ENCODE measurements at regions not wholly inside any gene's neighbourhood (a gene's known extent, or its start where the extent isn't known, plus 50 kb on each side); places are given as distances from the start of the nearest gene placed in this dataset.

DNA sequence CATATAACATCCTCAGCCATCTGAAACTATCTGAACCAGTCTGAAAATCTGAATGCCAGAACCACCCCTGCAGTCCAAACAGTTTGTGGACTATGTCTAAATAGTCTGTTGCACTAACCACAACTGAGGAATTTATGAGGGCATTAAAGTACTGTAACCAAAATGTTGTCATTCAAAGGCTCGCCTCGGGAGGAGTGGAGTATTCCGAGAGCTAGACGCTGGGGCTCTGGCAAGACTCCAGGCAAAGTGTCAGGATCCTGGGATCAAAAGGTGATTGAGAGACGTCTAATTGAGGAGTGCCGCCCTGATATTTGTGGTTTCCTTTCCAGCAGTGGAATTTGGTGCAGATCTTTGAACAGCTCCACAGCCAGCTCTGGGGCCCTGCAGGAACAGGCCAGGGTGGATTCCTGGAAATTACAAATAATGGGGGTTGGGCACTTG, 142.9 kb upstream of the MYOCD start:
- TF ChIP-seq ZNF274 (IDR thresholded peaks at IDR 0.05; ENCODE audit: low read depth, low read length): no peak
- TF ChIP-seq YY1 (IDR thresholded peaks at IDR 0.05; ENCODE audit: insufficient read depth, insufficient read length): no peak
